ENCODE measurements at regions not wholly inside any gene's neighbourhood (a gene's known extent, or its start where the extent isn't known, plus 50 kb on each side); places are given as distances from the start of the nearest gene placed in this dataset.

DNA sequence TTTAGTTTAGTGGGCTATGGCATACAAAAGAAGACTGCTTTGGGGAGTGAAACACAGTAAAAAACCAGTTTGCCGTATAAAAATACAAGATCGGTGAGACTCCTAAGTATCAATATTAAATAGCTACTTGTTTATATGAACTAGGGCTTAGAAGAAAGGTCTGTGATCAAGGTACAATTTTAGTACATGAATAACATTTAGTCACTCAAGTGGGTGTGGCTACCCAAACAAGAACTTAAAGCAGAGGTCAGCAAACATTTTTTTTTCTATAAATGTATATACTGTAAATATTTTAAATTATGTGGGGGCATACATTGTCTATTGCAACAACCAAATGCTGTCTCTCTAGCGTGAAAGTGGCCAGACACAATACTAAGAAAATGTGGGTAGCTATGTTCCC is 1452.5 kb upstream of the NUDT12 start:
- no peak for DNase-seq (ENCODE audit: low spot score)

DNA sequence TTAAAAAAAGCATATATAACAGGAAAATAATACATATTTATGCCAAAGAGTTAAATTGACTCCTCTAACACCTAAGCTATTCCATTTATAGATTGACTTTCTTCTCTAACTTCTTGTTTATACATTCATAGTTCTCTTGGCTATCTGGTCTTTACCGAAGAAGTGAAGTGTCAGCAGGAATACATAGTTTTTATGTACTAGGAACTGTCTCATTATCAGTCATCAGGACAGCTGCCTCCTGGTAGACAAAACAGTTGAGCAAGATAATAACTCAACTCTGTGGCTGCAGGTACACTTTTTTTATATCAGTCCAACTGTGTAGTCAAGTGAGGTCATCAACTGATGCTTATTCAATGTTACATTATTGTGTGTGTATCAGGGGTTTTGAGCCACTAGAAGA is 1436.0 kb upstream of the NUDT12 start:
- no peak for DNase-seq (ENCODE audit: low spot score)

DNA sequence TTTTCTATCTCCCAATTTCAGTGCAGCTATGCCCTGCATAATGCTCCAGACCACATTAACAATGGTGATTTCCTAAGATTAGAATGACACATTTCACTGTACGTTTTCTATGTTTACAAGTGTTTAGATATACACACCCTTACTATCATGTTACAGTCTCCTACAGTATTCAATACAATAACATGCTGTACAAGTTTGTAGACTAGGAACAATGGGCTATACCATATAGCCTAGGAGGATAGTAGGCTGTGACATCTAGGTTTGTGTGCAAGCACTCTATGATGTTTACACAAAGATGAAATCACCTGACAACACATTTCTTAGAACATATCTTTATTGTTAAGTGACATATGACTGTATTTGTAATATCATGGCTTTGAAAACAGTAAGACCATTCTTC is 1435.6 kb upstream of the NUDT12 start:
- no peak for DNase-seq (ENCODE audit: low spot score)

DNA sequence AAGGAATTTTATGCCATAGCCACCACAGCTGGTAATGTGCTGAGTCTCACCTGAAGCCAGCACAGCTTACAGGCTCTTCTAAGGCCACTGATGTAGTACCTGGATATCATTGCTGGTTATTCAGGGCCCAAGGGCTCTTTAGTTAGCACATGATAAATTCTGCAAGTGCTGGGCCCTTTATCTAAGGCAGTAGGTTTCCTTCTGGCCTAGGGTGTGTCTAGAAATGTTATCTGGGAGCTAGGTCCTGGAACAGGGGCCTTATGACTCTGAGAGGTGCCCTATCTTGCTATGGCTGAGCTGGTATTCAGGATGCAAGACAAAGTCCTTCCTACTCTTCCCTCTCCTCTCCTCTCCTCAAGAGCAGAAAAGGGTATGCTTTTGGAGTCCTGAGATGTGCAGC is 1424.5 kb upstream of the NUDT12 start:
- no peak for DNase-seq (ENCODE audit: low spot score)

DNA sequence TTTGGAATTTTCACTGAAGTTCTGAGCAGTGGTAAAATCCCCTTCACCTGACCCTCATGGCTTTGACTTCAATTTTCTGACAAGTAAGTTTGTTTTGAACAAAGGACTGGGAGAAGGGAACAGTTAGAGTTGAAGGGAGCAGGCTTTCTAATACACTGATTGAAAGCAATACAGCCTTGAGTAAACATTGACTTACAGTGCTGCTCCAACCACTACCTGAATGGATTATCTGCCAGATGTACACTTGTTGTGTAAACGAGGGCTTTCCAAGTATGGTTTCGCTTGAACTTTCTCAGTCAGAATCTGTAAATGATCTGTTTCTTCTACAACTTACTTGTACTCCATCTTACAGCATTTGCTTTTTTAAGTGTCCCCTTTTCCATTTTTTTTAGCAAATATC is 1414.9 kb upstream of the NUDT12 start:
- no peak for DNase-seq (ENCODE audit: low spot score)

DNA sequence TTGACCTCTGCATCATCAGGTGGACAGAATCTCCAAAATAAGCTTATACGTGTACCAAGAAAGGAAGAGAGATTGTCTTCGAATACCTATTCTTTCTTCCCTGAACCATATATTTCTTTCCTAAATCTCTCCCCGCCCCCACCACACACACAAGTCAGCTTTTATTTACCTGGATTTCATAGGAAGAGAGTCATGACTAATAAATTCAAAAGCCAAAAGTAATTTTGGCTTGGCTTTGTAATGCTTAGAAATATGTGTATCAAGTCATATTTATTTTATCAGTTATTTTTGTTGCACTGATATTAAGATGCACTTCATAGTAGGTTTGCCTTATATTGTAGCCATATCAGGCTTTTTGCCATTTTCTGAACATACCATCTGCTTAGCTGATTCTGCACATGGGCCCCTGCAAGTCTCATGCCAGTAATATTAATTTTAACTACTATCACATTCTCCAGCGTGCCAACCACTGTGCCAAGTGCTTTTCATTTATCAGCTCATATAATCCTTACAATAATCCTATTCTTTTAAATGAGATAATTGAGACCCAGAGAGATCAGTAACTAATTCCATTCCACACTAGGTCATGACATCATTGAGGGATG is 1405.3 kb upstream of the NUDT12 start:
- no peak for DNase-seq (ENCODE audit: low spot score)

DNA sequence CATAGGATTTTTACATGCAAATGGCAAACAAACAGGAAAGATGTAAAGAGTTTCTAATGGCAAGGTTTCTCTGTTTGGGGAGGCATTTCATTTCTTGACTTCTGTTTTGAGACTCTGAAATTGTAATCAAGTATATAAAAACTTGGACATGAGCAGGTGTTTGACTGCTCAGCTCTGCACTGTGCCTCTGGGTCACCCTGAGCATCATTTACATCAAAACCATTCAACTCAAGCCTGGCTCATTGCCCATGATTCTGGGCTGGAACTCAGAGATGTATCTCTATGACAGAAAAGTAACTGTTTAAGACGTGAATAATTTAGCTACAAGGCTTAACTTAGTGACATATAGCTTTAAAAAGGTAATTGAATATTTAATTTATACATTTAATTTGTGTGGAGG is 1402.4 kb upstream of the NUDT12 start:
- no peak for DNase-seq (ENCODE audit: low spot score)

DNA sequence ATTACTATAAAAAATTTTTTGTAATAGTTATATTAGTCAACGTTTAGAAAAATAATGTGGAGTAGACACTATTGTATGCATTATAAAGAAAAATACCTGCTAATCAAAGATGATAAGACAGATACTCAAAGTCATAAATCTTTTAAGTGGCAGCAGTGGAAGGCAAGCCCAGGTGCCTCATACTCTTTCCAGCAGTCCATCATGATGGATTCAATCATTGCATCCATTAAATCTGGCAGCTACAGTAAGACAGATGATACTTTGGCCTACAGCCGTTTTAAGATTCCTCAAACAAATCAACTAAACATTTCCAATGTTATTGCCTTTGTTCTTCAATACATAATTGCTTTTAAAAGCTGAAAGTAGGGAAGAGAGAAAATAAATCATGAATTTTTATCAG is 1392.9 kb upstream of the NUDT12 start:
- no peak for DNase-seq (ENCODE audit: low spot score)

DNA sequence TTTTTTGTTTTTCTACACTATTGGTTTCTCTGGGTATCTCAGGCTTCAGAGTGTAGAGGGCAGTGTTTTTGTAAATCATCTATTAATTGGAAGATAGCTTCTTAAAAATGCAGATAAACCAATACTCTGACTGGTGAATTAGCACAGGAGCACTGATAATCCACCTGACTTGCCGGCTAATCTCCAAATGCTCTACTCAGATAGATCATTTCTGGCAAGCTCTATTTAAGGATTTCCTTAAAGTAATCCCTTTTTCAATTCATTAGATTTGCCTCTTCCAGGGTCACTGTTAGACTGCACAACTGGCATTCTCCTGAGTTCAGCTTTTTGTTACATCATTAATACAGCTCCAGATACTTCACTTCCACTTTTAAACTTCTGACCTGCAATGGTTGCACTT is 1390.3 kb upstream of the NUDT12 start:
- no peak for DNase-seq (ENCODE audit: low spot score)

DNA sequence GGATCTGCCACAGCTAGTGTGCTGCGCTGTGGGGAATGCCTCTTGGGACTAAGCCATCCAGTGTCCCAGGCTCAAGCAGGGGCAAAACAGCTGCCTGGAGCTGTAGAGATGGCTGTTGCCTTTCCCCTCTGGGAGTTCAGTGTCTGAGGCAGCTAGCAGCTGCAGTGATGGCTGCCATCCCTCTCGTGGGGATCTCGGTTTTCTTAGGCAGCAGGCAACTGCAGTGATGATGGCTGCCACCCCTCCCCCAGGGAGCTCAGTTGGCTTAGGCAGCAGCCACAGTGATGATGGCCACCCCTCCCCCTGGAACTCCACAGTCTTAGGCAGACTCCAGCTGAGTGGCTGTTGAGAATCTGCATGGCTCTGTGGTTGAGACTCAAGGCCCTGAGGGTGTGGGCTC is 1389.2 kb upstream of the NUDT12 start:
- DNase-seq (ENCODE audit: low spot score) = no peak

DNA sequence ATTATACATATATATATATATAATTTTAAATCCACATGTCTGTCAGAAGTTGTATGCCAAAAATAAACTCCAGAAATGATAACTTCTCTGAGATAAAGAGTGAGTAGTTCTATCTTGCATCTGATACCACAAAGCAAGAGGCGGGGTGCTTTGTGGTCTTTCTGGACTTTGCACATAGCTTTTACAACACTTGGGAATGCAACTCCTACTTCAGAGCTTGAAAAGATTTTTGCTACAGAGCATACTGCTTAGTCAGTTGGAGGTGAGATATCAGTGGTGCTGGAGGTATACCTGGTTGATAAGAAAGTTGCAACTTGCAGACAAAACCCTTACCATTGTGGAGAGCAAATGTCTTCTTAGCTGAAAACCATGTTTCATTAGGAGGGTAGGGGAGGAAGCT is 1384.5 kb upstream of the NUDT12 start:
- no peak for DNase-seq (ENCODE audit: low spot score)

DNA sequence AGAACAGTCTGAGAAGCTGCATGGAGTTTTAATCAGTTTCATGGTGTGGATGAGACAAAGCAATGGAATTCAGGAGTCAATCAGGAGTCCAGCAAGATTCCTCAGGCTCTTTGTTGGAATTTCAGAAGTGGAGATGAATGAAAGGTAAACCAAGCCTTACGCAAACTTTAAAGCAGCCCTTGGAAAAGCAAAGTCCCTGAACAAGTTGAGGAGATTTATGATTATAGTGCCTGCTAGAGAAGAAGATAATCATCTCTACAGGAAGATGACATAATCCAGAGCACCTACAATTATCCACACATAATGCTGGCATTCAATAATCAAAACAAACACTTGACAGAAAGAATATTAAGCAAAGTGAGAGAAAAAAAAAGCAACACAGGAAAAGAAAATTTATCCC is 1380.1 kb upstream of the NUDT12 start:
- DNase-seq (ENCODE audit: low spot score) = no peak

DNA sequence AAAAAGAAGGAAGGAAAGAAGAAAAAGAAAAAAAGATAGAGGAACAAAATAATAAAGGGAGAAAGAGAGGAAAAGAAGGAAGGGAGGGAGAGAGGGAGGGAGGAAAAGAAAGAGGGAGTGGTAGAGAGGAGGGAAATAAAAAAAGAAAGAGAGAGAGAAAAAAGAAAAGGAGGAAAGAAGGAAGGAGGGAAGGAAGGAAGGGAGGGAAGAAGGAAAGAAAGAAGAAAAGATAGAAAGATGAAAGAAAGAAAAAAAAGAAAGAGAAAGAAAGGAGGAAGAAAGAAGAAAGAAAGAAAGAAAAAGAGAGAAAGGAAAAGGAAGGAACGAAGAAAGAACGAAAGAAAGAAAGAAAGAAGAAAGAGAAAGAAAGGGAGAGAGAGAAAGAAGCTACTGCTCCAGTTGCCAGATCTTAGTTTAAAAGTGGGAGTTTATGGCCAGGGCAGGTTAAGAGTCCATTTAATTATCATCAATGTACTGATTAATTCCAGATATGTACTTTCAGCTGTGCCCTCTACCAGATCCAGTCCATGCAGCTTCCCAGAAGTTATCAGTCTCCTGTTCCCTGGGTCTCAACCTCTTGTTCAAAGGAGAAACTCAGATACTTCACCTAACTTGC is 1378.5 kb upstream of the NUDT12 start:
- no peak for DNase-seq (ENCODE audit: low spot score)

DNA sequence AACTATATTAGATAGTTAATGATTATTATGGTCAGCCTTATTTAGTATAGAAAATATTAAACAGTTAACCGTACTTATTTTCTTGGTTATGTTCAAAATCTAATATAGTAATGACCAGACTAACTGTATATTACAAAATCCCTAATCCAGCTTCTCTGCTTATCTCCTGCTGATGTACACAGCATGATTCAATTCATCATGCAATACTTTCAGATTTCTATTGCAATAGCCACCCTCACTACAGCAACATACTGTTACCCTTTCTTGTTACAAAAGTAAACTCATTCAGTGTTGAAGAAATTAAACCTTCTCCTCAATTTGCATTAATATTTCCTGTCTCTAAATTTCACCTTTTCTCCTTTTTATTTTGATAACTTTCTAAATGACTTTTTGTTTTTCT is 1375.0 kb upstream of the NUDT12 start:
- DNase-seq (ENCODE audit: low spot score) = no peak

DNA sequence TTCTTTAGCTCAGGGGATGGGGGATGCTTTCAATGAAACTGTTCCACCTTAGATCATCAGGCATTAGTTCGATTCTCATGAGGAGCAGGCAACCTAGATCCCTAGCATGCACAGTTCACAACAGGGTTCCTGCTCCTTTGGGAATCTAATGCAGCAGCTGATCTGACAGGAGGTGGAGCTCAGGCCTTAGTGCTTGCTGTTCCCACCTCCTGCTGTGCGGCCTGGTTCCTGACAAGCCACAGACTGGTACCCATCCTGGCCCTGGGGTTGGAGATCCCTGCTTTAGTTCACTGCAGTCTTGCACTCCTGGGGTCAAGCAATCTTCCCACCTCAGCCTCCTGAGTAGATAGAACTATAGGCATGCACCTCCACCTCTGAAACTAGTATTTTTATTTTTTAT is 1369.8 kb upstream of the NUDT12 start:
- no peak for DNase-seq (ENCODE audit: low spot score)

DNA sequence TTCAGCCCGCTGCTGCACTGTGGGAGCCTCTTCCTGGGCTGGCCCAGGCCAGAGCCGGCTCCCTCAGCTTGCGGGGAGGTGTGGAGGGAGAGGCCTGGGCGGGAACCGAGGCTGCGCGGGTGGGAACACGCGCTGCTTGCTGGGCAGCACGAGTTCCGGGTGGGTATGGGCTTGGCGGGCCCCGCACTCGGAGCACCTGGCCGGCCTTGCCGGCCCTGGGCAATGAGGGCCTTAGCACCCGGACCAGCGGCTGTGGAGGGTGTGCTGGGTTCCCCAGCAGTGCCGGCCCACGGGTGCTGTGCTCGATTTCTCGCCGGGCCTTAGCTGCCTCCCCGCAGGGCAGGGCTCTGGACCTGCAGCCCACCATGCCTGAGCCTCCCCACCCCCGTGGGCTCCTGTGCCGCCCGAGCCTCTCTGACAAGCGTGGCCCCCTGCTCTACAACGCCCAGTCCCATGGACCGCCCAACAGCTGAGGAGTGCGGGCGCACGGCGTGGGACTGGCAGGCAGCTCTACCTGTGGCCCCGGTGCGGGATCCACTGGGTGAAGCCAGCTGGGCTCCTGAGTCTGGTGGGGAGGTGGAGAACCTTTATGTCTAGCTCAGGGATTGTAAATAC is 1366.4 kb upstream of the NUDT12 start:
- DNase-seq (ENCODE audit: low spot score) = no peak

DNA sequence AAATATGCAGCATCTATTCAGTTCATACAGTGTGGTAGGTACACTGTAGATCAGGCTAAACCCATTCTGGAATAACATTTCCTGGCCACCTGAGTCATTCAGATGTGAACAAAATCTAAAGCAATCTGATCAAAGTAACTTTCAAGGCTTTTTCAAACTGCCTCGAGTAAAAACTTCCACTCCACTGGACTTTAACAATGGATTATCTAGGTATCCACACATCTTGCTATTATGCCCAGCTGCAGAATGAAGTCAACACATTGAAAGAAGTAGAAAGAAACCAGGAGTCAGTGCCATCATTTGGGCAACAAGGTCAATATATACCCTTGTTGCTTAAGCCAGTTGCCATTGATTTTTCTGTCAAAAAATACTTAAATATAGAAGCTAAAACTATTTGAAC is 1352.6 kb upstream of the NUDT12 start:
- DNase-seq (ENCODE audit: low spot score) = no peak

DNA sequence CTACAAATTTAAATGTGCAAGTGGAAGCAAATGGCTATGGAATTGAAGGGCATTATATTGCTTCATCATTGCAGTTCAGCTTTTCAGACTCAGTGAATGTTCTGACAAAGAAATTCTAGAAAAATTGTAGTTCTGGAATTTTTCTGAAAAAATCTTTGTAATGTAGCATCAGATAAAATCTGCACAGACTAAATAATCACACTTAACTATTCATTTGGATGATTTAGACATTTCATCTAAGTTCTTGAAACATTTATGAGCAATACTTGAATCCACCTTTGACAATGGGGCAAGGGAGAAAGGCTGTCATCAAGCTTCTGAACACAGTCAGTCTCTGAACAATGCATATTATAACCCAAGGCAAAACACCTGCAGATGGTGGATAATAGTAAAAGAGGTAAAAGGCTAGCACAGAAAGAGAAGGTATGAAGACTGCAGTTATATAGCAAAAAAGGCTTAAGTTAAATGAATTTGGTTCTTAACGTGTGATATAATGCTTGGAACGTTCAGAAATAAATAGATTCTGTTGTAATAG is 1352.0 kb upstream of the NUDT12 start:
- no peak for DNase-seq (ENCODE audit: low spot score)

DNA sequence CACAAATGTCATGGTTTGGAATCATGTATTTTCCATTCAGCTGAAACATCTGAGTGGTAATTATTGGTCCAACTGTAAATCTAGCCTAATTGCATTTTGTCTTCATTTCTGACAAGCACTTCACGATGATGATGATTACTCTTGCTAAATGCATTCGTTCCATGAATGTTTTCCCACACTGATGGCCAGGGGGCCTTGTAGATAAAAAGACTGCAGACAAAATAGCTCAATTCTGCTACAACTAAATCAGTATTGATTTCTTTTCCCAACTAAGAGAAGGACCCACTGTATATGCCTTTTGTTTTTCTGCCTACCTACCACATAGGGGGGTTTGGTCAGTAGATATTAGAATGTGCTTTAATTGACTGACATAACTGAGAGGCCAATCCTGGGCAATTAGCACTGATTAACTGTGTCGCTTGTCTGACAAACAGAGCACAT is 1351.3 kb upstream of the NUDT12 start:
- no peak for DNase-seq (ENCODE audit: low spot score)

DNA sequence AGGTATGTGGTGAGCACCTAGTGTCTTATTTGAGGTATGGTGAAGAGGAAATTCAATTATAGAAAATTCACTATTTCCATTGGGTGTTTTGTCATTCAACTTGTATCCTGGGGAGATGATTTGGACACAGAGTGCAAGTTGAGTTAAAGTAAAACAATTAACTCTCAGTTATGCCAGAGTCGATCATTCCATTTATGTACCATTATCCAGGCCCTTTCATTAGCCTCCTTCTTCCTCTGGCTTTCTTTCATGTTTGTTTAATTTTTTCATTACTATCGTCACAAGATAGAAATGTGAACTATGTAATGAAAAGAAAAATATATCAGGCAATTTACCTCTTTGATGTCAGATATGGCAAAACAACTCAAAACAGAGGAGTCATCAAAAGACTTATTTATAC is 1347.2 kb upstream of the NUDT12 start:
- DNase-seq (ENCODE audit: low spot score) = no peak

DNA sequence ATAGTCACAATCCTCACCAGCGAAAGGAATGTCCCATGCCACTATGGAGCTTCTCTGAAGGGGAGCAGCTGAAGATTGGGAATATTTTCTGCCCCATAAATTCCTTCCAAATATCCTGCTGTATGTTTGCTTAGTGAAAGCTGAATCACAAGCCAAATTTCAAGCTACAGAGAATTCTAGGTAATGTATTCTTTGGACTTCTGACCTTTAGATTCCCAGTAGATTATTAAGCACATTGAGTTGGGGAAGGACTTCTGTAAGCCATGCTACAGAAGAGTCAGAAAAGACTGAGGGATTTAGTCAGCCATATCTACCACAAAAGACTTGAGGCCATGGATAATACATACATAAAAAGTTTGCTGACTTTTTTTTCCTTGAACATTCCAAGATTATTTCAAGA is 1342.0 kb upstream of the NUDT12 start:
- DNase-seq (ENCODE audit: low spot score) = no peak

DNA sequence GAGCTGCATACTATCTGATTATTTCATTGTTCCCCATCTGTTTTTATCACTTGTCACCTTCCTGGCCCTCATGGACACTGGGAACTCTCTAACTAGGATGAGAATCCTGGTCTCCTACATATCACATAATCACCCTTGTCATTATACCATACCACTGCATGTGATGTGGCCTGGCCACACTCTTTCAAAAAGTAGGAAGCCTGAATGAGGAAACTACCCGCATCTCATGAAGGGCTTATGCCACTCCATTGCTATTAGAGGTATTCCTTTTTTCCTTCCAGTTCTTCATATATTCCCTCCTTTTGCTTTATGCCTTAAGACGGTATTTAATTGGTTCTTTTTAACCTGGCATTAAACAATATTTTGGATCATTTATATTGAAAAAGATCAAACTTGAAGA is 1341.4 kb upstream of the NUDT12 start:
- DNase-seq (ENCODE audit: low spot score) = no peak

DNA sequence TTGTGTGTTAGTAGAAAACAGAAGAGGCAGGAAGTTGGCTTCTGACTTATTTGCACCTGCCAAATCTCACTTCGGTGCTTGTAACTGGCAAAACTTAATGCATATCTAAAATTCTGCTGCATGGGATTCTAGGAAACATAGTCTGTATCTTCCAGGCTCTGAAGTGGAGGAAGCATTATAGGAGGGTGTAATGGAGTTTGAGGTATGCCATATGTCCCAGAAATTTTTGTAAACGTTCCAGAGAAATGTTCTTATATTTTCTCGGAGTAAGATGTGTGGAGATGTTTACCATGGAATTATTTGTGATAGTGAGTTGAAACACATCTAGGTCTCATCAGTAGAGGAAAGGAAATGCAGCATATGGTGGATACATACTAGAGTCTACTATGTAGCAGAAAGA is 1329.0 kb upstream of the NUDT12 start:
- no peak for DNase-seq (ENCODE audit: low spot score)

DNA sequence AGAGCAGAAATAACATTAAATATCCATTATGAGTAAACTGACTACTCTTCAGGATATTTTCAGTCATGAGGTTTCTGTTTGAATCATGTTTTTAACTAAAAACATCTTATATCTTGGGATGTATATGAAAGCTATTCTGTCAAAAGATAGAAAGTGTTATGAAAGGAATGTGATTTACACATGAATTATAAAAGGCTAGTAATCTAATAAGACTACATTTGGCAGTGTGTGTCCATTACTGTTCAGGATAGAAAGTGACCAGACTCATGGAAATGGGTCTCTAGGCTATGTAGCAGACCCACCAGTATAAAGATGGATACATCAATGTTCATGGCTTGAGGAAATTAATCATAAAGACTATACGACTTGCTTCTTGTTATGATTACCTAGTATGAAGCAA is 1328.2 kb upstream of the NUDT12 start:
- no peak for DNase-seq (ENCODE audit: low spot score)

Data from ecto neural progenitor cell (in vitro differentiated cells).